ENCODE measurements at regions not wholly inside any gene's neighbourhood (a gene's known extent, or its start where the extent isn't known, plus 50 kb on each side); places are given as distances from the start of the nearest gene placed in this dataset.

- DNase-seq = no peak
Observed at GRCh38 chr16:59758848-59759247, 1024.7 kb upstream of the GOT2 start.

DNA sequence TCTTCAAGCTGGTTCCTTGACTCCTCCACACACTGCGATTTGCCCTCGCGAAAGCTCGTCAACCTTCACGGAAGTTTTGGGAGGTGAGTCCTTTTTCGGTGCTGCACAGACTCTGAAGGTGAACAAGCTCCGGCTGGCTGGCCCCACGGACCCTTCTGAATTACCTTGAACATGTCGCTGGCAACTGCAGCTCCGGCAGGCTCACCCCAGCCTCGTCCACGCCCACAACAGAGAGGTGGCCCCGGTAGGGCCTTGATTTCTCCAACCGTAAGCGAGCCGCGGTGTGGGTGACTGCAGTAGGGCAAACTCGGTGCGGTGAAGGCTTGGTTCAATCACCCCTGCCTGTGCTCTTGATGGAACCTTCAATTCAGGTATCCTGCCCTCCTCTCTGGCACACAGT, 1020.7 kb upstream of the GOT2 start:
- DNase-seq = no peak

DNA sequence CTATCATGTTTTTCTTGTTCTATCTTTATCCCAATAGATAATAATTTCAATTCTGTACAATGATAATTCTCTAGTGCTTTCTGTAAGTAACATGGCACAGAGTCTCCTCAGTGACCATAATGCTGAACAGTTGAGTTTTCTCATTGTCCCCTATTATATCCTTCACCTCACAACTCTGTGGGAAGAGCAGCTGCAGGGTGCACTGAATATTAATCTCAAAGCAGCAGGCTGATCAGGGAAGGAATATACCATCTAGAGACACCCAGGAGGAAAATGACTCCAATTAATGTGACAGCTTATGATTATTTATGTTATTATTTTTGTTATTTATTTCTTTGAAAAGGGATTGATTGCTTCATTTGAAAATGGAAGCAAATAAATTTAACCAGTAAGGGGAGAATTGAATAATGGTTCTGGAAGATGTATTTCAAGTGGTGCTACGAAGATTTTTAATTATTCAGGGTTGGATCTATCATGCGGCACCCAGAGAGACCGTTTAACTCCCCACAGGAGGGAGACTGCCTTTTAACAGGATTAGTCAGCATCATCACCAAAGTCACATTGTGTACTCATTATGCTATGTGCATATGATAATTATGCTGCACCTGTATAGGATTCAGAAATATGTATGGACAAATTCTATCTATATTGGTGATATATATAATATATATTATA, 1015.7 kb upstream of the GOT2 start:
- DNase-seq = no peak

DNA sequence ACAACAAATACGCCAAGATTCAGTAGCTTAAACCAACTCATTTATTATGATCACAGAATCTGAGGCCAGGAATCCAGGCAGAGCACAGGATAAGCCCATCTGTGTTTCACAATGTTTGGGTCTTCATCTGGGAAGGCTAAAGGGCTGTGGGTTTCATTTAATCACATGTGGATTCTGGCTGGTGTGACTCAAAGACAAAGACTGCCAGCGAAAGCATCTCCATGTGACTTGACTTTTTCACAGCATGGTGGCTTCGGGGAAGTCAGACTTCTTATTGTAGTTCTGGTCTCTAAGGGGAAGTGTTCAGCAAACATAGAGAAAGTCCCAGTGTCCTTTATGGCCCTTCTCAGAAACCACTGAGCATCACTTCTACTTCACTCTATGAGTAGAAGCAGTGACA, 1014.4 kb upstream of the GOT2 start:
- DNase-seq = no peak

DNA sequence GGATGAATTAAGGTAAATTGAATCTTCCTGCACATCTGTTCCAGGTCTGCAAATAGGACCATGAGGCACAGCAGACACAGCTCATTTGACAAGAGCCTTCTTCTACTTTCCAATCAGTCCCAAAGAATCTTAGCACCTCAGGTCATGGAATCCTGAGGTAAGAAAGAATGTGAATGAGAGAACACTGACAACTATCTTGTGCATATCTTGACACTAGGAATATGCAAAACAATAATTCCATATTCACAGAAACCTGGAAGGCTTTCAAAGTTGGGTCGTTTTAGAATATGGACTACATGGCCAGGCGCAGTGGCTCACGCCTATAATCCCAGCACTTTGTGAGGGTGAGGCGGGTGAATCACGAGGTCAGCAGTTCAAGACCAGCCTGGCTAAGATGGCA, 1009.4 kb upstream of the GOT2 start:
- DNase-seq = no peak

DNA sequence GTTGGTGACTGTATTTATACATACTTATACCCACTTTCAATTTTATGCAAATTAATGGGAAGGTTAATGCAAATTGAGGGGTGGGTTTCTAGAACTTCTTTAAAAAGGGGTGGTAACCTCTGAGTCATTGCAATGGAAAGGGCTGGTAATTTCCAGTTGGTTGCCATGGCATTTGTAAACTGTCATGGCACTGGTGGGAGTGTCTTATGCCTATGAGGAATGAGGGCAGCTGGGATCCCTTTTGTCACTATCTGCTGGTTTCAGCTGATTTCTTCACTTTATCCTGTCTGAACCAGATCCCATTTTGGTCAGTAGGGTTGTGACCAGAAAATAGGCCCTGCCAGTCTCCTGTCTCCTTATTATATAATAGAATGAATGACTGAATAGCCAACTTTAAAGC, 1006.7 kb upstream of the GOT2 start:
- no peak for DNase-seq

GRCh38 chr16:59737274-59737673, 1003.2 kb upstream of the GOT2 start:
- DNase-seq = no peak

DNA sequence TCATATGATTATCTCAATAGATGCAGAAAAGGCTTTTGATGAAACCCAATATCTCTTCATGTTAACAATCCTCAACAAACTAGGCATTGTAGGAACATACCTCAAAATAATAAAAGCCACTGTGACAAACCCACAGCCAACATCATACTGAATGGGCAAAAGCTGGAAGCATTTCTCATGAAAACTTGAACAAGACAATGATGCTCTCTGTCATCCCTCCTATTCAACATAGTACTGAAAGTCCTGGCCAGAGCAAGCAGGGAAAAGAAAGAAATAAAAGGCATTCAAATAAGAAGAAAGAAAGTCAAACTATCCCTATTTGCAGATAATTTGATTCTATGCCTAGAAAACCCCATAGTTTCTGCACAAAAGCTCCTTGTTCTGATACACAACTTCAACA, 999.2 kb upstream of the GOT2 start:
- no peak for DNase-seq

GRCh38 chr16:59729613-59730012, 995.5 kb upstream of the GOT2 start:
- DNase-seq = no peak

GRCh38 chr16:59719121-59719520, 985.0 kb upstream of the GOT2 start:
- no peak for DNase-seq

DNA sequence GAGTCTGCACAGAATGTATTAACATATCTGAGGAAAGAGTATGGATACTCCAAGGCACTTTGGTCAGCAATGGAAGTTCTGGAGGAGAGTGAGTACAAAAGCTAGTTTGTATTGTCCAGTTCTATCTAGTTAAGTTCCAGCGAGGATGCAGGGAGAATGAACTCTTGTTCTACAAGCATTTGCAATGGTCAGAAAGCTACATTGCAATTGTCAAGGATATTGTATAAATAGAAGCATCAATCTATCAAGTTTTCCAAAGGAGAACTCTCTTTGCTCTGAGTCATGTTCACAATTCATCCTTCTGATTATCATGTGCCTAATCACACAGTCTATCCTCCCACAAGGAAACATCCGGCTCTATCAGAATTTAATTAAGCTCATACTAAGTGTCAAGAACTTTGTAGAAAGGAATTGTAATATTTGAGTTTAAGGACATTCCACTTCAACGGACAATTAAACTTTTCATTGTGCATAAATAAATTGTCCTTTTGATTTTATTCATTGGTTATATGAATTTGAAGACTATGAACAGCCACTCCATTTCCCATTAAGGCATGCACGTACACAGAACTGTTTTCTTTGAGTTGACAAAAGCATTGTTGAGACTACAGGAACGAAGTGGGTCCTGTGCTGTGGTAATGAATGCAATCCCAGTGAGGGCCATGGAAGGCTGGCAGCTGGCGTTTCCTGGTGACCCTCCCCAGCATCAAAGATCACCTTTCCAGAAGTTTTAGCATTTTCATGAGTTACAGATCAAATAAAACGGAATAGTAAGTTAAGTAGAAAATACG, 973.5 kb upstream of the GOT2 start:
- no peak for DNase-seq

- DNase-seq = no peak
Observed at GRCh38 chr16:59701963-59702930, 968.1 kb upstream of the GOT2 start.

DNA sequence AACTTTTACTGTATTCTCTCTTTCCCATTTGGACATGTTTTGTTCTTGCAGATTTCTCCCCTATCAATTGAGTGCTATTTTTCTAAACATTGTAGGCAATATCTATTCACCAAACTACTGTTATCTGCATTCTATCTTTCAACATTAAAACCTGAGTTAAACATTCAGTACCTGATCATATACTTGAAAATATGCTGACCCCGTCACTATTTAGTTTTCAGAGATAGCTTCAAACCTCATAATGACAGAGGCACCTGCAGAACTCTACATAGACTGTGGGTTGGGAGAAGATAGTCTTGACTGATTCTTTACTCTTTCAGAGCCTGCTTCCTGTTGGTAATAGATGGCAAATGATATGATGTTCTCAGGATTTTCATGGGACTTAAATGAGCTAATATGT, 965.7 kb upstream of the GOT2 start:
- DNase-seq = no peak

- no peak for DNase-seq
Observed at GRCh38 chr16:59698346-59699020, 964.4 kb upstream of the GOT2 start.

DNA sequence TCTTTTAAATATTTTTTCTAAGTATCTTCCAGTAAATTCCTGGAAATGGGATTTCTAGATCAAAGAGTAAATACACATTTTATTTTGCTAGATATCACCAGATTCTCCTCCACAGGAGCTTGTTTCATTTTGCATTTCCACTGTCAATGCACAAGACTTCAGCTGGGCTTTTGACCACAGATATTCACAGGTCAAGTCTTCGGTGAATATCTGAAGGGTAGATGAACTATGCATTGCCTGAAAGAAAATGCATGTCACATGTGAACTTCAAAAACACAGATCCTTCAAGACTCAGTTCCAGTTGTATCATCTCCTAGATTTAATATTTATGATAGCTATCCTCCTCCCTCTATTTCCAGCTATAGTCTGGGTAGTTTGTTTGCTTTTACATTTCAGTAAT, 963.6 kb upstream of the GOT2 start:
- DNase-seq = no peak

GRCh38 chr16:59697236-59697635, 963.1 kb upstream of the GOT2 start:
- no peak for DNase-seq

GRCh38 chr16:59696495-59696894, 962.4 kb upstream of the GOT2 start:
- DNase-seq = no peak

DNA sequence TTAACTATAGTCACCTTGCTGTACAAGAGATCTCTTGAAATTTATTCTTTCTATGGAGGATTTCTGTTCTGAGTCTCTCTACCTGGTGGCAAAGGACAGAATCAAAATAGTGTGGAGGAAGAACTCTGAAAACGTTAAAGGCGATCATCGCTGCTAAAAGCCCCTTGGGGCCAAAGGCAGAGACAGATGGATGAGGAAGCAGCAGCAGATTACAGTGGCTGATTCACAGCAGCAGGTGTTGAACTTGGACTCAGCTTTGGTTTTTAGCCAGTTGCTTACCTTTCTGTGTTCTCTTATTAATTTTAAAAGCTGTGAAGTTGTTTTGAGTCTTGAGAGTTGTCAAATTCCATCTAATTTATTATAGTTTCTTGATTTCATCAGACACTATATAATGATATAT, 956.1 kb upstream of the GOT2 start:
- DNase-seq = no peak

GRCh38 chr16:59688006-59688405, 953.9 kb upstream of the GOT2 start:
- no peak for DNase-seq

GRCh38 chr16:59686405-59686804, 952.3 kb upstream of the GOT2 start:
- no peak for DNase-seq

DNA sequence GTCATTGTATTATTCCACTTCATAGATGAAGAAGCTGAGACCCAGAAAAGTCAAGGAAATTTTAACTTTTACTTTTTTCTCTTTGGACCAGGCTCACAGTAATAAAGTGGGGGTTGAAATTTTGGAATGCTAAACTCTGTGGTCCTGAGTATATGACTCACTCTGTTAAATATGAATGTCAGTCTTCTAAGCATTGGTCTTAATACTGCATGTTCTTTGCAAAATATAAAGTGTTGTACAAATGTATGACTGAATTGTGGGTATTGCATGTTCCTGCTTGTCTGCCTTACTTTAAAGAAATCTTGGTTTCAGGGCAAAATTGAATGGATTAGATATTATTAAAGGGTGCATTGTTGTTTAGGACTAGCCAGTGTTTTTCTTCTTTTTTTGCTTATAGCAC, 950.8 kb upstream of the GOT2 start:
- DNase-seq = no peak

DNA sequence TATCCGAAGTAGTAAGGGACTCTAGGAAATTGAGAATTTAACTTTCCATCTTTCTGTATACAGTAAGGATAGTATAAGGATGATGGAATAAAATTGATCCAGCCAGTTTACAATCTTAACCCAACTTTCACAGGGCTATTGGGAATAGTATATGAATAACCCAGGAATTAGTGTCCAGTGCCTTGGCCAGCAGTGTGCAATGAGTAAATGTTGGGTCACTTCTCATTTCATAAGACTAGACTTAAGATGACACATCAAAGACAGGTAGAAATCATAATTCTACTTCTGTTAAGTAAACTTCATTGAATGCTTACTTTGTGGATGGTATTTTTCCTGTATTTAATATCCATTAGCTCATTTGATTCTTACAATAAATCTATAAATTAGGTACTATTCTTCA, 949.6 kb upstream of the GOT2 start:
- DNase-seq = no peak

GRCh38 chr16:59665618-59666220, 931.6 kb upstream of the GOT2 start:
- DNase-seq = no peak
